ENCODE measurements at regions not wholly inside any gene's neighbourhood (a gene's known extent, or its start where the extent isn't known, plus 50 kb on each side); places are given as distances from the start of the nearest gene placed in this dataset.

DNA sequence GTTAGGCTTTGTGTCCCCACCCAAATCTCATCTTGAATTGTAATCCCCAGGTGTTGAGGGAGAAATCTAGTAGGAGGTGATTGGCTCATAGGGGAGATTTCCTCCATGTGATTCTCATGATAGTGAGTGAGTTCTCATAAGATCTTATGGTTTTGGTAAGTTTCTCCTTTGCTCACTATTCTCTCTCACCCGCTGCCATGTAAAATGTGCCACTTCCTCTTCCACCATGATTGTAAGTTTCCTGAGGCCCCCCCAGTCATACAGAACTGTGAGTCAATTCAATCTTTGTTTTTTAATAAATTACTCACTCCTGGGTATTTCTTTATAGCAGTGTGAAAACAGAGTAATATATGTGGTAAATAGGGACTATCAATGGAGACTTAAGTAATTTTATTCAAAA, 434.5 kb upstream of the OLFM3 start:
- no peak overlapping the region for H3K4me3 Mint-ChIP-seq
- no peaks in the 10 kb centered on the region for H3K27me3 Mint-ChIP-seq (ENCODE audit: low read depth)
- no peak overlapping the region for H3K27ac Mint-ChIP-seq
- H3K4me1 Mint-ChIP-seq: no peaks in the 10 kb centered on the region
- TF ChIP-seq, protein P1, sequence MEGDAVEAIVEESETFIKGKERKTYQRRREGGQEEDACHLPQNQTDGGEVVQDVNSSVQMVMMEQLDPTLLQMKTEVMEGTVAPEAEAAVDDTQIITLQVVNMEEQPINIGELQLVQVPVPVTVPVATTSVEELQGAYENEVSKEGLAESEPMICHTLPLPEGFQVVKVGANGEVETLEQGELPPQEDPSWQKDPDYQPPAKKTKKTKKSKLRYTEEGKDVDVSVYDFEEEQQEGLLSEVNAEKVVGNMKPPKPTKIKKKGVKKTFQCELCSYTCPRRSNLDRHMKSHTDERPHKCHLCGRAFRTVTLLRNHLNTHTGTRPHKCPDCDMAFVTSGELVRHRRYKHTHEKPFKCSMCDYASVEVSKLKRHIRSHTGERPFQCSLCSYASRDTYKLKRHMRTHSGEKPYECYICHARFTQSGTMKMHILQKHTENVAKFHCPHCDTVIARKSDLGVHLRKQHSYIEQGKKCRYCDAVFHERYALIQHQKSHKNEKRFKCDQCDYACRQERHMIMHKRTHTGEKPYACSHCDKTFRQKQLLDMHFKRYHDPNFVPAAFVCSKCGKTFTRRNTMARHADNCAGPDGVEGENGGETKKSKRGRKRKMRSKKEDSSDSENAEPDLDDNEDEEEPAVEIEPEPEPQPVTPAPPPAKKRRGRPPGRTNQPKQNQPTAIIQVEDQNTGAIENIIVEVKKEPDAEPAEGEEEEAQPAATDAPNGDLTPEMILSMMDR (IDR thresholded peaks at IDR 0.05; ENCODE audit: unreplicated experiment in 3 of 3): no peak
- no peaks in the 10 kb centered on the region for H3K9me3 Mint-ChIP-seq
- H3K36me3 Mint-ChIP-seq (ENCODE audit: low read depth): no peaks in the 10 kb centered on the region

DNA sequence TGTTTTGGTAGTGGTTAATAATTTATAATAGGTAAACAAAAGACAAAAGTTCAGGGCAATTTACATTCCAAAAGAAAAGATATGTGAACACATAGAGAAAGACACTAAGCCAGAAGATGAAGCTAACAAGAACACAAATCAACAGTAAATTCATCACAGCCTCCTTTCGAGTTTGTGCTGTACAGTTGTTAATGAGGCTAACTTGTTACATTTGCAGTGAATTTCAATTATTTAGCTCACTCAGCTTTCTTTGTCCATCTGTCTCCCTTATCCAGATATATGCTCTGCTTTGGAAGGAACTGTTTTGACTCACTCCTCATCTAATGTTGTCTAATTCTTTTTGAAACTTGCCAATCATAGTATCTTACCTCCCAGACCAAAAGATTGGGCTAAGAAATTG, 423.3 kb upstream of the OLFM3 start:
- H3K9me3 Mint-ChIP-seq: no peaks in the 10 kb centered on the region
- H3K36me3 Mint-ChIP-seq (ENCODE audit: low read depth): no peaks in the 10 kb centered on the region
- no peaks in the 10 kb centered on the region for H3K4me1 Mint-ChIP-seq
- no peaks in the 10 kb centered on the region for H3K27me3 Mint-ChIP-seq (ENCODE audit: low read depth)
- no peak overlapping the region for H3K4me3 Mint-ChIP-seq
- TF ChIP-seq, protein P1 (IDR thresholded peaks at IDR 0.05; ENCODE audit: unreplicated experiment in 3 of 3): no peak
- H3K27ac Mint-ChIP-seq: no peak overlapping the region

Measured in nephron (organoid).